ENCODE measurements at regions not wholly inside any gene's neighbourhood (a gene's known extent, or its start where the extent isn't known, plus 50 kb on each side); places are given as distances from the start of the nearest gene placed in this dataset.
"Not testable (repeated sequence)": the region's sequence is repeated elsewhere in the genome, so short reads cannot be mapped to it uniquely, and the experiment has no call there.

- FAIRE-seq (no peak), DNase-seq (ENCODE audit: insufficient read length, low spot score) (no peak)
- no peak for TF ChIP-seq POLR2A (IDR thresholded peaks at IDR 0.05; ENCODE audit: low read depth, low read length)
Measured at GRCh38 chr6:112401083-112401482, 54.0 kb downstream of the RFPL4B start.

- DNase-seq (ENCODE audit: insufficient read length, low spot score) (no peak), FAIRE-seq (no peak)
- TF ChIP-seq POLR2A (IDR thresholded peaks at IDR 0.05; ENCODE audit: low read depth, low read length), result no peak
Measured at GRCh38 chr6:112407101-112407590, 60.0 kb downstream of the RFPL4B start.

DNA sequence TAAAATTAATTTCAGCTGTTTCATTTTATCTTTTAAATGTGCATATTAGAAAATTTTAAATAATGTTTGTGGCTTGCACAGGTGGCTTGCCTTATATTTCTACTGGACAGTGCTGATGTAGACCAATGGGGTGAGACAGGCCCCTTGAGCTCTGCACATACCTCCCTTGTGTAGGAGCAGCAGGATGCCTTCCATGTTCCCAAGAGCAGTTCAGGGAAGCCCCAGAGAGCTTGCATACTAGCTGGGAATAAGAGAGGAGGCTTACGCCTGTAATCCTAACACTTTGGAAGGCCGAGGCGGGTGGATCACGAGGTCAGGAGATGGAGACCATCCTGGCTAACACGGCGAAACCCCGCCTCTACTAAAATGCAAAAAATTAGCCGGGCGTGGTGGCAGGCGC, 61.4 kb downstream of the RFPL4B start:
- TF ChIP-seq POLR2A (IDR thresholded peaks at IDR 0.05; ENCODE audit: low read depth, low read length), result no peak
- DNase-seq (ENCODE audit: insufficient read length, low spot score) (no peak), FAIRE-seq (no peak)

DNA sequence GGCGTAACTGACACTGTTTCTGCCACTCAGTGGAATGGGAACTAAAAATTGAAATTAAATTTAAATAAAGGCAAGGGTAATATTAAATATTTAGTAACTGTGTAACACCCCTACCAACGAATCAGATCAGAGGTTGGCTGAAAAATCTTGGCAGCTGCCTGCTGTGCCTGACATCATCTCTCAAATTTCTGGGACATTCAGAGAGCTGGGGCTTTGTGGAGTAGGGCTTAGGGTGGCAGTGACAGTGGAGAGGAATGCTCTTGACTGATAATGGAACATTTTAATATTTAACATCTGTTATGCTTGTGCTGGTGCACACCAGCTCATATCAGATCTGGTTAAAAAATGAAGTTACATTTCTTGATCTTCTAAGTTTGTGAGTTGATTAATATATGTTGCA, 62.2 kb downstream of the RFPL4B start:
- no peak for TF ChIP-seq POLR2A (IDR thresholded peaks at IDR 0.05; ENCODE audit: low read depth, low read length)
- no peak for FAIRE-seq
- DNase-seq (ENCODE audit: insufficient read length, low spot score), result no peak

GRCh38 chr6:112413780-112414179, 66.7 kb downstream of the RFPL4B start:
- TF ChIP-seq POLR2A (IDR thresholded peaks at IDR 0.05; ENCODE audit: low read depth, low read length), result no peak
- no peak for FAIRE-seq
- DNase-seq (ENCODE audit: insufficient read length, low spot score), result peak; percentile 0

DNA sequence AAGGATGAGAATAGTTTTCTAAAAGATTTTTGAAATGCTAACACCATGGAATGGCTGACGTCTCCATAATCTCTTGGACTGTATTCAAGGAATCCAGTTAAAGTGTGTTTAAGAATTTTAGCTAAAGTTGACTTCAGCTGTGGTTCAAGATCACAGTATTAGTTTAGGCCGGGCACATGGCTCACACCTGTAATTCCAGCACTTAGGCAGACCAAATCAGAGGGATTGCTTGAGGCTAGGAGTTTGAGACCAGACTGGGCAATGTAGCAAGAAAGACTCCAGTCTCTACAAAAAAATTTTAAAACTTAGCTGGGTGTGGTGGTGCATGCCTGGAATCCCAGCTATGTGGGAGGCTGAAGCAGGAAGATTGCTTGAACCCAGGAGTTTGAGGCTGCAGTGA, 68.2 kb downstream of the RFPL4B start:
- no peak for DNase-seq (ENCODE audit: insufficient read length, low spot score)
- TF ChIP-seq POLR2A (IDR thresholded peaks at IDR 0.05; ENCODE audit: low read depth, low read length), result no peak
- FAIRE-seq, result no peak

- no peak for TF ChIP-seq POLR2A (IDR thresholded peaks at IDR 0.05; ENCODE audit: low read depth, low read length)
- FAIRE-seq, result no peak
- no peak for DNase-seq (ENCODE audit: insufficient read length, low spot score)
Measured at GRCh38 chr6:112416866-112417265, 69.7 kb downstream of the RFPL4B start.

GRCh38 chr6:112427011-112427410, 79.9 kb downstream of the RFPL4B start:
- not testable (repeated sequence) for DNase-seq (ENCODE audit: insufficient read length, low spot score); FAIRE-seq

DNA sequence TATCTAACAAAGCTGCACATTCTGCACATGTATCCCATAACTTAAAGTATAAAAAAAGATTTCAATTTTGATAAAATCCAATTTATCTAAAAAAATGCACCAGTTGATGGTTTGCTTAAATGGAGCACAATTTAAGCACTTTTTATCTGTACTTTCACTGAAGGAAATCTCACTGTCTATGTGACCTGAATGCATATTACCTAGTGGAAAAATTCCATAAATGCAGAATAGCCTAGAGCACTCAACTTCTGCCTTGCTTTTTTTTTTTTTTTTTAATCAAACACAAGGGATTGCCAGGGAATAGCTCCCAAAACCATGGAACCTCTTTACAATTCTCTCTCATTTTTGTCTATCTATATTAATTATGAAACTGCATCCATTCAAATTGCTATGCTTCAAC, 80.4 kb downstream of the RFPL4B start:
- no peak for DNase-seq (ENCODE audit: insufficient read length, low spot score)

DNA sequence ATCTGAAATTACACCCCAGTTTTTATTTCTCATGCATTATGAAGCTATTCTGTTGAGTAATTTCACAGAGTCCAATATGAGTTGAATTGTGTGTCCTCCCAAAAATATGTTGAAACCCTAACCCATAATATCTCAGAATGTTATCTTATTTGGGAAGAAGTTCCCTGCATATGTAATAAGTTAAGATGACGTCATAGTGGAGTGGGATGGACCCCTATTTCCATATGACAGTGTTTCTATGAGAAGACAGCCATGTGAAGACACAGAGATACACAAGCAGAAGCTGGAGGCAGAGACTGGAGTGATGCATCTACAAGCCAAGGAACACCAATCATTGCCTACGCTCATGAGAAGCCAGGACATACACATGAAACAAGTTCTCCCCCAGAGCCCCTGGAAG, 81.3 kb downstream of the RFPL4B start:
- TF ChIP-seq POLR2A (IDR thresholded peaks at IDR 0.05; ENCODE audit: low read depth, low read length), result no peak
- FAIRE-seq (no peak), DNase-seq (ENCODE audit: insufficient read length, low spot score) (no peak)

More for the DNA sequence above, 80.4 kb downstream of the RFPL4B start:
- TF ChIP-seq POLR2A (IDR thresholded peaks at IDR 0.05; ENCODE audit: low read depth, low read length), result no peak
- no peak for FAIRE-seq

GRCh38 chr6:112429226-112429625, 82.1 kb downstream of the RFPL4B start:
- FAIRE-seq (no peak), DNase-seq (ENCODE audit: insufficient read length, low spot score) (no peak)
- no peak for TF ChIP-seq POLR2A (IDR thresholded peaks at IDR 0.05; ENCODE audit: low read depth, low read length)

GRCh38 chr6:112431803-112432202, 84.7 kb downstream of the RFPL4B start:
- no peak for FAIRE-seq
- TF ChIP-seq POLR2A (IDR thresholded peaks at IDR 0.05; ENCODE audit: low read depth, low read length), result no peak
- no peak for DNase-seq (ENCODE audit: insufficient read length, low spot score)

DNA sequence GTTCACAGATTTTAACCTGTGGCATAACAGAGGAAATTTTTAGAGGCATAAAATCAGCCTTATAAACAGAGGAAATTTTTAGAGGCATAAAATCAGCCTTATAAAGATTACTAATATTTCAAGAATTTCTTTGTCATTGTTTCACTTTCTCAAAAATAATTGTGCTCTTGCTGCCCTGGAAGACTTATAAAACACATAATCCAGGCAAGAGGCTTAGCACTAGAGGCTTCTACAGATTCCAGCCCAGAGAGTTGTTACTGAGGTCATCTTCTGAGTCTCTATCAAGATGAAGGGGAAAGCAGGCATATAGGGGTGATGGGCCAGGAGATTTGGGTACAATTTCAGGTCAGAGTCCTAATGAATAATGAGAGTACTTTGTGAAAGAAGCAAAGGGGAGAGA, 85.7 kb downstream of the RFPL4B start:
- no peak for TF ChIP-seq POLR2A (IDR thresholded peaks at IDR 0.05; ENCODE audit: low read depth, low read length)
- FAIRE-seq (no peak), DNase-seq (ENCODE audit: insufficient read length, low spot score) (no peak)

- FAIRE-seq (no peak), DNase-seq (ENCODE audit: insufficient read length, low spot score) (no peak)
- no peak for TF ChIP-seq POLR2A (IDR thresholded peaks at IDR 0.05; ENCODE audit: low read depth, low read length)
Measured at GRCh38 chr6:112433457-112433856, 86.3 kb downstream of the RFPL4B start.

DNA sequence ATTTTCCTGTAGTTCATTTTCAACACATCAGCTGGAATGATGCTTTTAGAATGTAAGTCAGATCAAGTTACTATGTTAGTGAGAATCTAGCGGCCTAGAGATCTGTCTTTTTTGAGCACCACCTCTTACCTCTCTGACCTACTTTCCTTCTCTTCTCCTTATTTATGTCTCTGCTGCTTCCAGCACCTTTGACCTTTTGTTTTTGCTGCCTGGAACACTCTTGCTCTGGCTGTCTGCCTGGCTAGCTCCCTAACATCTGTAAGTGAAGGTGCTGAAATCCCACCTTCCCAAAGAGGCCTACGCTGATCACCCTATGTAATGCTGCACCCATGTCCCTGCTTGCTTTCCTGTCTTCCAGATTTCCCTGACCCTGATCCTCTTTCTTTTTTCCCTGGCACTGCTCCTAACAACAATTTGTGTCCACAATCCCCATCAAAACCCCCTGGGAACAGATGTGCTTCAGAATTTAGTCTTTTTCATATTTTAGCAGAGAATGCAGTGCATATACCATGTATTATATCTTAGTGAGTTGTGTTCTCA, 87.8 kb downstream of the RFPL4B start:
- no peak for TF ChIP-seq POLR2A (IDR thresholded peaks at IDR 0.05; ENCODE audit: low read depth, low read length)
- FAIRE-seq (no peak), DNase-seq (ENCODE audit: insufficient read length, low spot score) (no peak)

DNA sequence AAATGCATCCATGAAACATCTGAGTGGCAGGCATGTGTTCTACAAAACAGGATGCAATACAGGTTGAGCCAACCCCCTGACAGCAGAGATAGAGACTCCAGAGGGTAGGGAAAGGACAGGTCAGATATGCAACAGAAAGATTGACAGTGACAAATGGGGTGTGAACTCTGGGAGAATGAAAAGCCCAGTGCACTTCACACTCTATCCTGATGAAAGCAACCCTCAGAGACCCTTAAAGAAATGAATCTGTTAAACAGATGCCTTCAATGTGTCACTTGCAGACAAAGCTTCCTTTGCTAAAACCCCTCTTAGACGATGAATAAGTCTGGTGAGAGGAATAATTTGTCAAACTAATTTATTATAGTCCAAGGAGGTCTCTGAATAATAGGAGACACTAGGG, 89.9 kb downstream of the RFPL4B start:
- DNase-seq (ENCODE audit: insufficient read length, low spot score) (no peak), FAIRE-seq (no peak)
- TF ChIP-seq POLR2A (IDR thresholded peaks at IDR 0.05; ENCODE audit: low read depth, low read length), result no peak
